ENCODE measurements at regions not wholly inside any gene's neighbourhood (a gene's known extent, or its start where the extent isn't known, plus 50 kb on each side); places are given as distances from the start of the nearest gene placed in this dataset.

GRCh38 chr3:34504775-34505174, 706.3 kb downstream of the PDCD6IP start:
- ChIA-PET POLR2A (no interaction called here), CTCF (no interaction called here)
- no peaks in the 10 kb centered on the region for H3K79me2 ChIP-seq (ENCODE audit: control insufficient read depth, insufficient read depth, low read length)
- H3K36me3 ChIP-seq (ENCODE audit: control insufficient read depth in 2 of 2, extremely low read depth in 1 of 2, insufficient read depth in 2 of 2, low read length in 2 of 2), result no peaks in the 10 kb centered on the region
- TF ChIP-seq POLR2A (IDR thresholded peaks at IDR 0.05; ENCODE audit: low read depth, low read length), result no peak
- no peak overlapping the region for H3K4me3 ChIP-seq (replicated peaks in 1 of 3; ENCODE audit: insufficient read depth in 1 of 3, low read depth in 1 of 3, low read length in 3 of 3)
- no peak overlapping the region for H3K4me2 ChIP-seq (ENCODE audit: insufficient read depth, low read length)
- DNase-seq (ENCODE audit: low read depth, low spot score) (no peak), FAIRE-seq (no peak)
- H3K9ac ChIP-seq (replicated peaks; ENCODE audit: extremely low read depth, insufficient read depth, low read length), result no peak overlapping the region
- no peak overlapping the region for H2AFZ ChIP-seq (ENCODE audit: low read depth, low read length)
- H3K27me3 ChIP-seq (ENCODE audit: control insufficient read depth in 2 of 2, insufficient read depth in 2 of 2, low read length in 2 of 2), result no peaks in the 10 kb centered on the region
- H3K27ac ChIP-seq (ENCODE audit: insufficient read depth, low read depth, low read length), result no peak overlapping the region
- H3K9me1 ChIP-seq (replicated peaks; ENCODE audit: control insufficient read depth, extremely low read depth, insufficient read depth, low read length), result no peaks in the 10 kb centered on the region
- intact Hi-C loops (cut with micrococcal nuclease), result no loop called here
- H3K4me1 ChIP-seq (ENCODE audit: control insufficient read depth, extremely low read depth, insufficient read depth, low read length), result no peaks in the 10 kb centered on the region
- H4K20me1 ChIP-seq (replicated peaks; ENCODE audit: control insufficient read depth, extremely low read depth, insufficient read depth, low read length), result no peaks in the 10 kb centered on the region
- H3K9me3 ChIP-seq (replicated peaks; ENCODE audit: control insufficient read depth, insufficient read depth, low read length), result no peaks in the 10 kb centered on the region
- BruUV-seq (replicated peaks), result no TSS peak
- dilution Hi-C loops (cut with MboI; ENCODE audit: extremely low pct_ligation_motif_present, low sequenced_read_pairs), result no loop called here

GRCh38 chr3:34508732-34509131, 710.3 kb downstream of the PDCD6IP start:
- H2AFZ ChIP-seq (ENCODE audit: low read depth, low read length), result no peak overlapping the region
- DNase-seq (ENCODE audit: low read depth, low spot score) (no peak), FAIRE-seq (no peak)
- TF ChIP-seq, protein P1, sequence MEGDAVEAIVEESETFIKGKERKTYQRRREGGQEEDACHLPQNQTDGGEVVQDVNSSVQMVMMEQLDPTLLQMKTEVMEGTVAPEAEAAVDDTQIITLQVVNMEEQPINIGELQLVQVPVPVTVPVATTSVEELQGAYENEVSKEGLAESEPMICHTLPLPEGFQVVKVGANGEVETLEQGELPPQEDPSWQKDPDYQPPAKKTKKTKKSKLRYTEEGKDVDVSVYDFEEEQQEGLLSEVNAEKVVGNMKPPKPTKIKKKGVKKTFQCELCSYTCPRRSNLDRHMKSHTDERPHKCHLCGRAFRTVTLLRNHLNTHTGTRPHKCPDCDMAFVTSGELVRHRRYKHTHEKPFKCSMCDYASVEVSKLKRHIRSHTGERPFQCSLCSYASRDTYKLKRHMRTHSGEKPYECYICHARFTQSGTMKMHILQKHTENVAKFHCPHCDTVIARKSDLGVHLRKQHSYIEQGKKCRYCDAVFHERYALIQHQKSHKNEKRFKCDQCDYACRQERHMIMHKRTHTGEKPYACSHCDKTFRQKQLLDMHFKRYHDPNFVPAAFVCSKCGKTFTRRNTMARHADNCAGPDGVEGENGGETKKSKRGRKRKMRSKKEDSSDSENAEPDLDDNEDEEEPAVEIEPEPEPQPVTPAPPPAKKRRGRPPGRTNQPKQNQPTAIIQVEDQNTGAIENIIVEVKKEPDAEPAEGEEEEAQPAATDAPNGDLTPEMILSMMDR (IDR thresholded peaks at IDR 0.05; ENCODE audit: extremely low read depth in 1 of 2, insufficient read depth in 1 of 2, low read depth in 1 of 2, low read length in 2 of 2), result no peak
- no peak for TF ChIP-seq JUN (IDR thresholded peaks at IDR 0.05; ENCODE audit: borderline replicate concordance, insufficient read depth, insufficient read length, low read depth)
- TF ChIP-seq MYC (IDR thresholded peaks at IDR 0.05; ENCODE audit: low read depth, low read length), result no peak
- TF ChIP-seq POLR2A (IDR thresholded peaks at IDR 0.05; ENCODE audit: low read depth, low read length), result no peak
- no peak for TF ChIP-seq MAX (IDR thresholded peaks at IDR 0.05; ENCODE audit: insufficient read depth, insufficient read length)
- no peak for TF ChIP-seq EZH2 (IDR thresholded peaks at IDR 0.05; ENCODE audit: borderline replicate concordance, low read depth, low read length, severe bottlenecking)
- H3K9ac ChIP-seq (replicated peaks; ENCODE audit: extremely low read depth, insufficient read depth, low read length), result no peak overlapping the region
- H3K36me3 ChIP-seq (ENCODE audit: control insufficient read depth in 2 of 2, extremely low read depth in 1 of 2, insufficient read depth in 2 of 2, low read length in 2 of 2), result no peaks in the 10 kb centered on the region
- H4K20me1 ChIP-seq (replicated peaks; ENCODE audit: control insufficient read depth, extremely low read depth, insufficient read depth, low read length), result no peaks in the 10 kb centered on the region
- H3K4me3 ChIP-seq (replicated peaks in 1 of 3; ENCODE audit: insufficient read depth in 1 of 3, low read depth in 1 of 3, low read length in 3 of 3), result no peak overlapping the region
- no peak overlapping the region for H3K4me2 ChIP-seq (ENCODE audit: insufficient read depth, low read length)
- ChIA-PET POLR2A (no interaction called here), CTCF (no interaction called here)
- dilution Hi-C loops (cut with MboI; ENCODE audit: extremely low pct_ligation_motif_present, low sequenced_read_pairs), result no loop called here
- no peaks in the 10 kb centered on the region for H3K79me2 ChIP-seq (ENCODE audit: control insufficient read depth, insufficient read depth, low read length)
- no peaks in the 10 kb centered on the region for H3K27me3 ChIP-seq (ENCODE audit: control insufficient read depth in 2 of 2, insufficient read depth in 2 of 2, low read length in 2 of 2)
- no peak overlapping the region for H3K27ac ChIP-seq (ENCODE audit: insufficient read depth, low read depth, low read length)
- BruUV-seq (replicated peaks), result no TSS peak
- H3K9me1 ChIP-seq (replicated peaks; ENCODE audit: control insufficient read depth, extremely low read depth, insufficient read depth, low read length), result no peaks in the 10 kb centered on the region
- intact Hi-C loops (cut with micrococcal nuclease), result no loop called here
- no peaks in the 10 kb centered on the region for H3K9me3 ChIP-seq (replicated peaks; ENCODE audit: control insufficient read depth, insufficient read depth, low read length)
- no peaks in the 10 kb centered on the region for H3K4me1 ChIP-seq (ENCODE audit: control insufficient read depth, extremely low read depth, insufficient read depth, low read length)

All from endothelial cell of umbilical vein (primary cell).